Mesendoderm (in vitro differentiated cells): ENCODE measurements at regions not wholly inside any gene's neighbourhood (a gene's known extent, or its start where the extent isn't known, plus 50 kb on each side); places are given as distances from the start of the nearest gene placed in this dataset.

Source experiments
- DNase-seq: peaks from one replicate; pipeline ENCODE4 v3.0.0; 2013
- H2AK5ac ChIP-seq: 2 replicates; pipeline ENCODE4 v1.6.1; 2013; ENCODE audit warnings: low read length, inconsistent platforms
- H2BK120ac ChIP-seq: 2 replicates; pipeline ENCODE4 v1.6.1; 2013; ENCODE audit warnings: low read depth, mild to moderate bottlenecking, low read length, moderate library complexity, mixed read lengths
- H2BK15ac ChIP-seq: replicated peaks from 2 replicates; pipeline ENCODE4 v1.6.1; 2013; ENCODE audit warnings: low read depth, mild to moderate bottlenecking, moderate library complexity
- H2BK5ac ChIP-seq: 2 replicates; pipeline ENCODE4 v1.6.1; 2013; ENCODE audit warnings: low read length, inconsistent platforms
- H3K18ac ChIP-seq: 2 replicates; pipeline ENCODE4 v1.6.1; 2013; ENCODE audit warnings: mild to moderate bottlenecking, low read length, mixed read lengths
- H3K23ac ChIP-seq: one replicate; pipeline ENCODE4 v1.6.1; 2013; ENCODE audit warnings: low read length
- H3K27ac ChIP-seq: 2 replicates; pipeline ENCODE4 v1.5.1; 2013; ENCODE audit warnings: low read depth, mild to moderate bottlenecking, inconsistent platforms, low read length, moderate library complexity
- H3K27me3 ChIP-seq: 2 replicates; pipeline ENCODE4 v1.6.1; 2013; ENCODE audit warnings: low read length, control low read depth, mild to moderate bottlenecking, inconsistent platforms; ENCODE audit not compliant: insufficient read depth, poor library complexity
- H3K36me3 ChIP-seq: 2 replicates; pipeline ENCODE4 v1.6.1; 2013; ENCODE audit warnings: low read length, inconsistent platforms; ENCODE audit not compliant: control insufficient read depth, insufficient read depth
- H3K4ac ChIP-seq: one replicate; pipeline ENCODE4 v1.6.1; 2013; ENCODE audit warnings: low read depth, mild to moderate bottlenecking, low read length, moderate library complexity
- H3K4me1 ChIP-seq: 2 replicates; pipeline ENCODE4 v1.6.1; 2013; ENCODE audit warnings: low read depth, low read length, inconsistent platforms; ENCODE audit not compliant: control insufficient read depth
- H3K4me2 ChIP-seq: 2 replicates; pipeline ENCODE4 v1.6.1; 2013; ENCODE audit warnings: low read length
- H3K4me3 ChIP-seq: 2 replicates; pipeline ENCODE4 v1.5.1; 2013; ENCODE audit warnings: mild to moderate bottlenecking, low read length
- H3K56ac ChIP-seq: one replicate; pipeline ENCODE4 v1.6.1; 2013; ENCODE audit warnings: low read length
- H3K79me1 ChIP-seq: 2 replicates; pipeline ENCODE4 v1.6.1; 2013; ENCODE audit warnings: low read length, inconsistent platforms
- H3K79me2 ChIP-seq: 2 replicates; pipeline ENCODE4 v1.6.1; 2013; ENCODE audit warnings: mild to moderate bottlenecking, low read length; ENCODE audit not compliant: control insufficient read depth, insufficient read depth
- H3K9ac ChIP-seq: 2 replicates; pipeline ENCODE4 v1.6.1; 2013; ENCODE audit warnings: low read length, inconsistent platforms
- H4K5ac ChIP-seq: one replicate; pipeline ENCODE4 v1.6.1; 2013; ENCODE audit warnings: low read length
- H4K8ac ChIP-seq: one replicate; pipeline ENCODE4 v1.6.1; 2013; ENCODE audit warnings: low read depth, mild to moderate bottlenecking, control low read depth, low read length, moderate library complexity
- WGBS: extraction: QIAGEN DNeasy Blood & Tissue Kit; methylation state at CpG from one replicate; pipeline ENCODE4 v1.1.7; 2013; ENCODE audit warnings: low lambda C conversion rate, missing lambda C conversion rate; ENCODE audit not compliant: insufficient coverage; ENCODE audit errors: extremely low coverage; 5-methylcytosine and 5-hydroxymethylcytosine counted together

- no CpG with 5 or more reads among the region's 5 CpGs for WGBS
Observed at GRCh38 chr14:71267007-71267513, 359.8 kb downstream of the PCNX1 start.

GRCh38 chr14:71267691-71268090, 360.4 kb downstream of the PCNX1 start:
- Histone ChIP-seq H3K79me2 (no peaks in the 10 kb centered on the region), H2BK5ac (no peak overlapping the region), H3K56ac (no peak overlapping the region), H3K23ac (no peak overlapping the region), H3K27ac (no peak overlapping the region), H4K5ac (no peak overlapping the region), H3K18ac (no peak overlapping the region), H2BK15ac (no peak overlapping the region), H3K4ac (no peak overlapping the region), H3K4me2 (no peak overlapping the region), H3K4me1 (no peaks in the 10 kb centered on the region), H4K8ac (no peak overlapping the region), H3K27me3 (no peaks in the 10 kb centered on the region), H3K36me3 (no peaks in the 10 kb centered on the region), H3K79me1 (no peaks in the 10 kb centered on the region), H2BK120ac (no peak overlapping the region), H3K4me3 (no peak overlapping the region), H3K9ac (no peak overlapping the region), H2AK5ac (no peak overlapping the region)
- no CpG with 5 or more reads among the region's 2 CpGs for WGBS
- no peak for DNase-seq

More at GRCh38 chr14:71267007-71267513, 359.8 kb downstream of the PCNX1 start:
- H3K56ac ChIP-seq, result no peak overlapping the region
- H2BK15ac ChIP-seq, result no peak overlapping the region
- DNase-seq, result no peak
- H3K4me1 ChIP-seq, result no peaks in the 10 kb centered on the region
- H3K4ac ChIP-seq, result no peak overlapping the region
- no peaks in the 10 kb centered on the region for H3K27me3 ChIP-seq
- H3K79me2 ChIP-seq, result no peaks in the 10 kb centered on the region
- no peaks in the 10 kb centered on the region for H3K36me3 ChIP-seq
- no peak overlapping the region for H4K5ac ChIP-seq
- no peak overlapping the region for H3K18ac ChIP-seq
- no peak overlapping the region for H3K4me2 ChIP-seq
- H3K4me3 ChIP-seq, result no peak overlapping the region
- H2BK5ac ChIP-seq, result no peak overlapping the region
- H2AK5ac ChIP-seq, result no peak overlapping the region
- no peak overlapping the region for H3K23ac ChIP-seq
- H3K27ac ChIP-seq, result no peak overlapping the region
- no peak overlapping the region for H3K9ac ChIP-seq
- H2BK120ac ChIP-seq, result no peak overlapping the region
- no peaks in the 10 kb centered on the region for H3K79me1 ChIP-seq
- H4K8ac ChIP-seq, result no peak overlapping the region

- H2BK120ac ChIP-seq, result no peak overlapping the region
- H4K5ac ChIP-seq, result no peak overlapping the region
- no peak overlapping the region for H2BK5ac ChIP-seq
- H2AK5ac ChIP-seq, result no peak overlapping the region
- DNase-seq, result no peak
- H3K79me1 ChIP-seq, result no peaks in the 10 kb centered on the region
- no peaks in the 10 kb centered on the region for H3K4me1 ChIP-seq
- H3K9ac ChIP-seq, result no peak overlapping the region
- H2BK15ac ChIP-seq, result no peak overlapping the region
- no peak overlapping the region for H3K27ac ChIP-seq
- H3K36me3 ChIP-seq, result no peaks in the 10 kb centered on the region
- no peak overlapping the region for H3K4me2 ChIP-seq
- H3K27me3 ChIP-seq, result no peaks in the 10 kb centered on the region
- H3K79me2 ChIP-seq, result no peaks in the 10 kb centered on the region
- no peak overlapping the region for H4K8ac ChIP-seq
- no peak overlapping the region for H3K4ac ChIP-seq
- H3K56ac ChIP-seq, result no peak overlapping the region
- H3K23ac ChIP-seq, result no peak overlapping the region
- no peak overlapping the region for H3K18ac ChIP-seq
- H3K4me3 ChIP-seq, result no peak overlapping the region
- WGBS, result no CpG with 5 or more reads among the region's 1 CpG
Observed at GRCh38 chr14:71270111-71270510, 362.9 kb downstream of the PCNX1 start.

- Histone ChIP-seq H2AK5ac (no peak overlapping the region), H3K27me3 (no peaks in the 10 kb centered on the region), H3K9ac (no peak overlapping the region), H2BK5ac (no peak overlapping the region), H2BK15ac (no peak overlapping the region), H3K79me1 (no peaks in the 10 kb centered on the region), H3K79me2 (no peaks in the 10 kb centered on the region), H3K4me2 (no peak overlapping the region), H3K23ac (no peak overlapping the region), H4K8ac (no peak overlapping the region), H3K27ac (no peak overlapping the region), H3K18ac (no peak overlapping the region), H3K56ac (no peak overlapping the region), H3K4ac (no peak overlapping the region), H2BK120ac (no peak overlapping the region), H3K4me1 (no peaks in the 10 kb centered on the region), H3K4me3 (no peak overlapping the region), H3K36me3 (no peaks in the 10 kb centered on the region), H4K5ac (no peak overlapping the region)
- no CpG with 5 or more reads among the region's 9 CpGs for WGBS
- no peak for DNase-seq
Observed at GRCh38 chr14:71271166-71271945, 364.1 kb downstream of the PCNX1 start.

- Histone ChIP-seq H3K4me1 (no peaks in the 10 kb centered on the region), H3K79me1 (no peaks in the 10 kb centered on the region)
Observed at GRCh38 chr14:71273366-71273765, 366.1 kb downstream of the PCNX1 start.

GRCh38 chr14:71284048-71284447, 376.8 kb downstream of the PCNX1 start:
- H3K36me3 ChIP-seq, result no peaks in the 10 kb centered on the region
- H3K4me3 ChIP-seq, result no peak overlapping the region
- H3K79me2 ChIP-seq, result no peaks in the 10 kb centered on the region
- no peak overlapping the region for H3K56ac ChIP-seq
- no peaks in the 10 kb centered on the region for H3K79me1 ChIP-seq
- H4K8ac ChIP-seq, result no peak overlapping the region
- H3K4me1 ChIP-seq, result no peaks in the 10 kb centered on the region
- H3K27me3 ChIP-seq, result no peaks in the 10 kb centered on the region
- H3K23ac ChIP-seq, result no peak overlapping the region
- no peak overlapping the region for H3K27ac ChIP-seq
- no peak overlapping the region for H3K9ac ChIP-seq
- no peak overlapping the region for H3K18ac ChIP-seq
- no peak overlapping the region for H2BK15ac ChIP-seq
- no peak overlapping the region for H2AK5ac ChIP-seq
- WGBS, result no CpG with 5 or more reads among the region's 2 CpGs
- no peak overlapping the region for H4K5ac ChIP-seq
- no peak overlapping the region for H2BK5ac ChIP-seq
- no peak overlapping the region for H3K4ac ChIP-seq
- H2BK120ac ChIP-seq, result no peak overlapping the region
- DNase-seq, result no peak
- H3K4me2 ChIP-seq, result no peak overlapping the region

More at GRCh38 chr14:71273366-71273765, 366.1 kb downstream of the PCNX1 start:
- H4K5ac ChIP-seq, result no peak overlapping the region
- no peaks in the 10 kb centered on the region for H3K79me2 ChIP-seq
- H3K4me3 ChIP-seq, result no peak overlapping the region
- WGBS, result no CpG with 5 or more reads among the region's 2 CpGs
- H3K36me3 ChIP-seq, result no peaks in the 10 kb centered on the region
- H2BK15ac ChIP-seq, result no peak overlapping the region
- H3K27me3 ChIP-seq, result no peaks in the 10 kb centered on the region
- no peak overlapping the region for H2AK5ac ChIP-seq
- H4K8ac ChIP-seq, result no peak overlapping the region
- no peak overlapping the region for H3K18ac ChIP-seq
- H3K4ac ChIP-seq, result no peak overlapping the region
- no peak for DNase-seq
- H3K9ac ChIP-seq, result no peak overlapping the region
- no peak overlapping the region for H3K56ac ChIP-seq
- no peak overlapping the region for H3K4me2 ChIP-seq
- H3K27ac ChIP-seq, result no peak overlapping the region
- no peak overlapping the region for H2BK120ac ChIP-seq
- no peak overlapping the region for H2BK5ac ChIP-seq
- H3K23ac ChIP-seq, result no peak overlapping the region
